Colonic mucosa (tissue), 4 donors: ENCODE measurements at regions not wholly inside any gene's neighbourhood (a gene's known extent, or its start where the extent isn't known, plus 50 kb on each side); places are given as distances from the start of the nearest gene placed in this dataset.

Experiments
- DNase-seq: peaks from one replicate; pipeline ENCODE4 v3.0.0-alpha.2; 2020
- H3K27ac ChIP-seq: fragments of 200-600 bp; one replicate; pipeline ENCODE4 v1.8.0; 2021
- H3K27me3 ChIP-seq: fragments of 200-600 bp; one replicate; pipeline ENCODE4 v1.8.0; 2021
- H3K36me3 ChIP-seq: fragments of 200-600 bp; one replicate; pipeline ENCODE4 v1.8.0; 2021
- H3K4me1 ChIP-seq: fragments of 200-600 bp; one replicate; pipeline ENCODE4 v1.8.0; 2021; ENCODE audit warnings: mild to moderate bottlenecking
- H3K4me3 ChIP-seq: fragments of 200-600 bp; one replicate; pipeline ENCODE4 v1.8.0; 2021
- H3K9ac ChIP-seq, 2 donors: one replicate each; pipeline ENCODE4 v1.7.0; 2013; ENCODE audit warnings: control low read depth in 2 of 2, low read depth in 2 of 2, low read length in 2 of 2
- H3K9me3 ChIP-seq: fragments of 200-600 bp; one replicate; pipeline ENCODE4 v1.8.0; 2021
- CTCF ChIP-seq: fragments of 200-600 bp; IDR thresholded peaks from one replicate; pipeline ENCODE4 v1.8.0; 2022; ENCODE audit warnings: antibody characterized with exemption, mild to moderate bottlenecking
- intact Hi-C: fragments of 100-400 bp; cut with DNase I; formaldehyde crosslinking; loops from one replicate; pipeline ENCODE4 v1.14.1; 2022
- donor health status: healthy.
- donor health status: DM: no; HTN: no; CAD: no.
- donor health status: DM: no; HTN: no; CAD: no.

- intact Hi-C loops = no loop called here
- DNase-seq = no peak
- TF ChIP-seq CTCF = no peak
- no peaks in the 10 kb centered on the region for H3K36me3 ChIP-seq
- H3K4me1 ChIP-seq = no peaks in the 10 kb centered on the region
- no peak overlapping the region for H3K4me3 ChIP-seq
- no peak overlapping the region for H3K27ac ChIP-seq
- no peaks in the 10 kb centered on the region for H3K9me3 ChIP-seq
- H3K9ac ChIP-seq = no peak overlapping the region
- no peaks in the 10 kb centered on the region for H3K27me3 ChIP-seq
Measured at GRCh38 chr2:133768256-133768655, 200.0 kb upstream of the NCKAP5 start.

- Histone ChIP-seq H3K4me1 (no peaks in the 10 kb centered on the region), H3K27ac (no peak overlapping the region), H3K4me3 (no peak overlapping the region), H3K9me3 (no peaks in the 10 kb centered on the region), H3K9ac (no peak overlapping the region), H3K36me3 (no peaks in the 10 kb centered on the region), H3K27me3 (no peaks in the 10 kb centered on the region)
- TF ChIP-seq CTCF = no peak
- intact Hi-C loops = no loop called here
- DNase-seq = no peak
Measured at GRCh38 chr2:133768658-133769435, 200.6 kb upstream of the NCKAP5 start.

DNA sequence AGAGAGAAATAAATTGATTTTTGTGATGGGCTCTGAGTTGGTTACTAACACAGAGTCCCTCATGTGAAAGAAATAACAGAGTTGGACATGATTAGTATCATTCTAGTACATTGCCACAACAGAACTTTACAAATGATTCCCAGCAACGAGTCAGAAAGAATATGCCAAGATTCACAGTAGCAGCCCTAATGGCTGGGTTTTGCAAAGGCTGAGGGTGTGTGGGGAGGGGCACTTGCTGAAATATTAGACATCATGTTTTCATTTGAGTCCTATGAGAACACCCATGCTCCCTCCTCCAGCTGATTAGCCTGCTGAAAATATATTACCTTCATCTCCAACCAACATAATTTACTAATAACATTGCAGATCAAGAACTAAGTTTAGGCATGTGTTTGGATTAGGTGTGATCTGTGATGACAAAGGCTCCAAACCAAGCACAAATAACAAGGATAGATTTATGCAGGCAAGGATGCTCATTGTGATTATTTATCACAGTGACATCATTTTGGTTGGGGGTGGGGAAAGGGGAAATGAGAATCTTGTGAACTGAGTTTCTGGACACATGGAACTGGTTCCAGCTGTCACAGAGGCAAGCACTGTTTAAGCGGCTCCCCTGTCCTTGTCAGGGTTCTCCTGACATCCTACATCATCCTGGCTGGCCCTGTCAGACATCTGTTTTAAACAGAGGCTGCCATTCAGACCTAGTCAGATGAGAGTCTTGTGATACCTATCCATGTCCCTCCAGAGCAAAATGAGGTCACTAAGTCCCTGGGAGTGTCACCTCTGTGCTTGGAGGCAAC lies 205.8 kb upstream of the NCKAP5 start:
- H3K4me1 ChIP-seq = no peaks in the 10 kb centered on the region
- no peaks in the 10 kb centered on the region for H3K36me3 ChIP-seq
- DNase-seq = no peak
- no peak for TF ChIP-seq CTCF
- no peak overlapping the region for H3K9ac ChIP-seq
- intact Hi-C loops = no loop called here
- no peak overlapping the region for H3K4me3 ChIP-seq
- H3K9me3 ChIP-seq = no peaks in the 10 kb centered on the region
- H3K27me3 ChIP-seq = no peaks in the 10 kb centered on the region
- no peak overlapping the region for H3K27ac ChIP-seq

- intact Hi-C loops = no loop called here
- H3K4me3 ChIP-seq = no peak overlapping the region
- no peak for TF ChIP-seq CTCF
- no peak overlapping the region for H3K27ac ChIP-seq
- DNase-seq = no peak
- H3K9me3 ChIP-seq = no peaks in the 10 kb centered on the region
- H3K4me1 ChIP-seq = no peaks in the 10 kb centered on the region
- H3K36me3 ChIP-seq = no peaks in the 10 kb centered on the region
- no peak overlapping the region for H3K9ac ChIP-seq
- no peaks in the 10 kb centered on the region for H3K27me3 ChIP-seq
Measured at GRCh38 chr2:133774654-133775015, 206.4 kb upstream of the NCKAP5 start.

- Histone ChIP-seq H3K27me3 (no peaks in the 10 kb centered on the region), H3K27ac (no peak overlapping the region), H3K9me3 (no peaks in the 10 kb centered on the region), H3K4me3 (no peak overlapping the region), H3K4me1 (no peaks in the 10 kb centered on the region), H3K9ac (no peak overlapping the region), H3K36me3 (no peaks in the 10 kb centered on the region)
- no peak for DNase-seq
- intact Hi-C loops = no loop called here
- no peak for TF ChIP-seq CTCF
Measured at GRCh38 chr2:133776936-133777573, 208.8 kb upstream of the NCKAP5 start.
